HL-60 (cell line): ENCODE measurements at regions not wholly inside any gene's neighbourhood (a gene's known extent, or its start where the extent isn't known, plus 50 kb on each side); places are given as distances from the start of the nearest gene placed in this dataset.

ENCODE experiments used
- POLR2AphosphoS5 ChIP-seq: IDR thresholded peaks from 2 replicates; pipeline ENCODE4 v1.6.1; 2012; ENCODE audit warnings: low read depth
- TF ChIP-seq, protein P1 (sequence below): IDR thresholded peaks from one replicate; pipeline ENCODE4 v1.5.1; 2011; ENCODE audit warnings: low read length, control low read depth, inconsistent platforms; ENCODE audit not compliant: insufficient read depth
- TF ChIP-seq, protein P2 (sequence below): IDR thresholded peaks from 2 replicates; pipeline ENCODE4 v1.6.1; 2012; ENCODE audit warnings: low read depth; ENCODE audit not compliant: insufficient replicate concordance

- TF ChIP-seq, protein P1, sequence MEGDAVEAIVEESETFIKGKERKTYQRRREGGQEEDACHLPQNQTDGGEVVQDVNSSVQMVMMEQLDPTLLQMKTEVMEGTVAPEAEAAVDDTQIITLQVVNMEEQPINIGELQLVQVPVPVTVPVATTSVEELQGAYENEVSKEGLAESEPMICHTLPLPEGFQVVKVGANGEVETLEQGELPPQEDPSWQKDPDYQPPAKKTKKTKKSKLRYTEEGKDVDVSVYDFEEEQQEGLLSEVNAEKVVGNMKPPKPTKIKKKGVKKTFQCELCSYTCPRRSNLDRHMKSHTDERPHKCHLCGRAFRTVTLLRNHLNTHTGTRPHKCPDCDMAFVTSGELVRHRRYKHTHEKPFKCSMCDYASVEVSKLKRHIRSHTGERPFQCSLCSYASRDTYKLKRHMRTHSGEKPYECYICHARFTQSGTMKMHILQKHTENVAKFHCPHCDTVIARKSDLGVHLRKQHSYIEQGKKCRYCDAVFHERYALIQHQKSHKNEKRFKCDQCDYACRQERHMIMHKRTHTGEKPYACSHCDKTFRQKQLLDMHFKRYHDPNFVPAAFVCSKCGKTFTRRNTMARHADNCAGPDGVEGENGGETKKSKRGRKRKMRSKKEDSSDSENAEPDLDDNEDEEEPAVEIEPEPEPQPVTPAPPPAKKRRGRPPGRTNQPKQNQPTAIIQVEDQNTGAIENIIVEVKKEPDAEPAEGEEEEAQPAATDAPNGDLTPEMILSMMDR = no peak
- TF ChIP-seq POLR2AphosphoS5 = no peak
- TF ChIP-seq, protein P2, sequence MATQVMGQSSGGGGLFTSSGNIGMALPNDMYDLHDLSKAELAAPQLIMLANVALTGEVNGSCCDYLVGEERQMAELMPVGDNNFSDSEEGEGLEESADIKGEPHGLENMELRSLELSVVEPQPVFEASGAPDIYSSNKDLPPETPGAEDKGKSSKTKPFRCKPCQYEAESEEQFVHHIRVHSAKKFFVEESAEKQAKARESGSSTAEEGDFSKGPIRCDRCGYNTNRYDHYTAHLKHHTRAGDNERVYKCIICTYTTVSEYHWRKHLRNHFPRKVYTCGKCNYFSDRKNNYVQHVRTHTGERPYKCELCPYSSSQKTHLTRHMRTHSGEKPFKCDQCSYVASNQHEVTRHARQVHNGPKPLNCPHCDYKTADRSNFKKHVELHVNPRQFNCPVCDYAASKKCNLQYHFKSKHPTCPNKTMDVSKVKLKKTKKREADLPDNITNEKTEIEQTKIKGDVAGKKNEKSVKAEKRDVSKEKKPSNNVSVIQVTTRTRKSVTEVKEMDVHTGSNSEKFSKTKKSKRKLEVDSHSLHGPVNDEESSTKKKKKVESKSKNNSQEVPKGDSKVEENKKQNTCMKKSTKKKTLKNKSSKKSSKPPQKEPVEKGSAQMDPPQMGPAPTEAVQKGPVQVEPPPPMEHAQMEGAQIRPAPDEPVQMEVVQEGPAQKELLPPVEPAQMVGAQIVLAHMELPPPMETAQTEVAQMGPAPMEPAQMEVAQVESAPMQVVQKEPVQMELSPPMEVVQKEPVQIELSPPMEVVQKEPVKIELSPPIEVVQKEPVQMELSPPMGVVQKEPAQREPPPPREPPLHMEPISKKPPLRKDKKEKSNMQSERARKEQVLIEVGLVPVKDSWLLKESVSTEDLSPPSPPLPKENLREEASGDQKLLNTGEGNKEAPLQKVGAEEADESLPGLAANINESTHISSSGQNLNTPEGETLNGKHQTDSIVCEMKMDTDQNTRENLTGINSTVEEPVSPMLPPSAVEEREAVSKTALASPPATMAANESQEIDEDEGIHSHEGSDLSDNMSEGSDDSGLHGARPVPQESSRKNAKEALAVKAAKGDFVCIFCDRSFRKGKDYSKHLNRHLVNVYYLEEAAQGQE = no peak
Measured at GRCh38 chr6:132084811-132085509, 133.8 kb upstream of the CCN2 start.
